VCaP (cell line): ENCODE measurements at regions not wholly inside any gene's neighbourhood (a gene's known extent, or its start where the extent isn't known, plus 50 kb on each side); places are given as distances from the start of the nearest gene placed in this dataset.

ENCODE experiments used
- H3K27ac ChIP-seq: fragments of 450-650 bp; 2 replicates; pipeline ENCODE4 v1.5.1; 2017
- CTCF ChIP-seq: fragments of 450-650 bp; conservative IDR thresholded peaks from 2 replicates; pipeline ENCODE4 v1.5.1; 2017; ENCODE audit warnings: mild to moderate bottlenecking, moderate library complexity

- H3K27ac ChIP-seq: no peak overlapping the region
- TF ChIP-seq CTCF: no peak
These were observed 133.9 kb upstream of the IGSF21 start for GRCh38 chr1:17973694-17974093.

DNA sequence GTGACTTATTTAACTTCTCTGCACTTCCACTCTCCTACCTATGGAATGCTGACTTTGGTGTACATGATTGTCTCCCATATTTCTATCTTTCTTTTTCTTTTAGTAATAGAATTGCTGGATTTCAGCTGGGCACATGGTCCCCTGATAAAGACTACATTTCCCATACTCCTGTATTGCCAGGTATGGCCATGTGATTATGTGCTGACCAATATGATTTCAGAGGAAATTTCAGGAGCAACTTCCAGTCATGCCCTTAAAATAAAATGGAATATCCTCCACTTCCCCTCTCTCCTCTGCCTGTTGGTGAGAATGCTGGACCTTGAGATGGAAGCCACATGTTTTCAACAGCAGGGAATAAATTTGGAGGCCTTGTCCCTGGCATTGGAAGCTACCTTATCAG lies 130.7 kb upstream of the IGSF21 start:
- no peak overlapping the region for H3K27ac ChIP-seq
- TF ChIP-seq CTCF: no peak

- H3K27ac ChIP-seq: no peak overlapping the region
- no peak for TF ChIP-seq CTCF
These were observed 129.6 kb upstream of the IGSF21 start for GRCh38 chr1:17978016-17978415.

DNA sequence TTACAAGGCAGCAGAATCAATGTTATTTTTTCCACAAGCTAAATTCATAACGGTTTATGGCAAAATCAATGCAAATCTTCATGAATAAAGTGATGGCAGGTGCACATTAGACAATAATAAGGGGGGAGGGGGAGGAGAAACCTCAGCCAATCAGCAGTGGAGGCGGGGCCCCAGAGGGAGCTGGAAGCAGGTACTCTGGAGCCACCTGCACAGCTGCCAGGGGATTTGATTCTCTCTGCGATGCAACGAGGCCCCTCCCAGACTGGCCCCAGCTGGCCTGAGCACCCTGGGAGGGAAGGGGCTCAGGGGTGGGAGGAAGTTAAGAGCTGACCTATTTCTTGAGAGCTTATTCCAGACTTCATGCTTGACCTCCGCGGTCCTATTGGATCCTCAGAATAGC lies 127.8 kb upstream of the IGSF21 start:
- no peak for TF ChIP-seq CTCF
- no peak overlapping the region for H3K27ac ChIP-seq

- TF ChIP-seq CTCF: no peak
- no peak overlapping the region for H3K27ac ChIP-seq
These were observed 125.4 kb upstream of the IGSF21 start for GRCh38 chr1:17982197-17982596.

DNA sequence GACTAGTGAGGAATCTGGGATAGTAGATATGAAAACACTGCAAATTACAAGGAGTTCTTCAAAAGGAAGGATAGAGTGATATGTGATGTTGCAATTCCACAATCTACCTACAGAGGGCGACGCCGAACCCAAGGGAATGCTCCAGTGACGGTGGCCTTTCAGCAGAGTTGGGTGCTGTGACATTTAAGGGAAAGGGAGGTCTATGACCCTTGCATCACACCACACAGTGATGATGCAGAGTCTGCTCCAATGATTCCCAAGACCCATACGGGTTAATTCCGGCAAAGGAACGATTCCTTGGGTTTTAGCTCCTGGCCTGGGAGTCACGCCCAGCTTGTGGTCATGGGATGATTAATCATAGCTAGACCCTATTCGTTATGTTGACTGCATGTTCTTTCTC lies 123.0 kb upstream of the IGSF21 start:
- no peak overlapping the region for H3K27ac ChIP-seq
- peak; percentile 75 for TF ChIP-seq CTCF

DNA sequence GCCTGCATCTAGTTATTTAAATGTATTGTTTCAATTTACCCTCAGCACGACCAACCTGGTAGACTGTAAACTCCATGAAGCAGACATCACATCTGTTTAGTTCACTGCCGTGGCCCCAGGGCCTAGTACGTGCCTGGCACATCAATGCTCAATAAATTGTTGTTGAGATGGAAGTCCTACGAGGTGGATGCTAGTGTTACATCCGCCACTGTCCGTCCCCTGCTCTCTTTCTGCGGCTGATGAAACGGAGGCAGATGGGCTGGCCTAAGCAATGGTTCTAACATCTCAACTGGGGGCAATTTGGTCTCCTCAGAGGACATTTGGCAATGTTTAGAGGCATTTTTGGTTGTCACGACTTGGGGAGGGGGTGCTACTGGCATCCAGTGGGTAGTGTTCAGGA lies 121.4 kb upstream of the IGSF21 start:
- TF ChIP-seq CTCF: no peak
- H3K27ac ChIP-seq: no peak overlapping the region

DNA sequence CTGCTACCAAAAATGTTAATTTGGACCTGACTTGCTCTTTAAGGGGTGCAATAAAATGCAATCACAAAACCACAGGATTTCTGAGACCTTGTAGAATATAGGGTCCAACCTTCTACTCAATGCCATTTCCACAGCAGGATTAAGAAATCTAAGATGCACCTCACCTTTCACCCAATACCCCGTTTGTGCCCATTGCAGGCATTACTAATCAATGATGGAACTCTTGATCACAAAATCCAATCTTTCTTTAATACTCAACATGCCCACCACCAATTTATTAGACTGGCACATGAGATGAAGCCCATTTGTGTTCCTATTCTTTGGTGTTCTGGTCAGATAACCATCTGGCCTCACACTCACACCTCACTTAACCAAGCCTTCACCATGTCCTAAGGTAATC lies 117.2 kb upstream of the IGSF21 start:
- no peak overlapping the region for H3K27ac ChIP-seq
- no peak for TF ChIP-seq CTCF
